Tibial nerve (tissue), 4 donors: ENCODE measurements at regions not wholly inside any gene's neighbourhood (a gene's known extent, or its start where the extent isn't known, plus 50 kb on each side); places are given as distances from the start of the nearest gene placed in this dataset.

Experiments used
- EP300 ChIP-seq, 2 donors: sonication (generic); formaldehyde crosslinking; IDR thresholded peaks; one replicate each; pipeline ENCODE4 v1.6.1; 2017; ENCODE audit warnings: antibody characterized with exemption in 2 of 2, mild to moderate bottlenecking in 1 of 2
- POLR2A ChIP-seq, 2 donors: fragments of 450-650 bp; IDR thresholded peaks; one replicate each; pipeline ENCODE4 v1.6.1; 2017; ENCODE audit warnings: antibody characterized with exemption in 2 of 2, mild to moderate bottlenecking in 2 of 2, moderate library complexity in 2 of 2
- TF ChIP-seq, protein P1 (sequence below), 5 experiments: fragments of 200-600 bp in 3 of 5; fragments of 450-650 bp in 2 of 5; sonication (generic) in 3 of 5; IDR thresholded peaks; one replicate each; pipeline ENCODE4 v1.5.1; 2016 to 2019; ENCODE audit warnings: antibody characterized with exemption in 5 of 5, mild to moderate bottlenecking in 3 of 5, moderate library complexity in 2 of 5

DNA sequence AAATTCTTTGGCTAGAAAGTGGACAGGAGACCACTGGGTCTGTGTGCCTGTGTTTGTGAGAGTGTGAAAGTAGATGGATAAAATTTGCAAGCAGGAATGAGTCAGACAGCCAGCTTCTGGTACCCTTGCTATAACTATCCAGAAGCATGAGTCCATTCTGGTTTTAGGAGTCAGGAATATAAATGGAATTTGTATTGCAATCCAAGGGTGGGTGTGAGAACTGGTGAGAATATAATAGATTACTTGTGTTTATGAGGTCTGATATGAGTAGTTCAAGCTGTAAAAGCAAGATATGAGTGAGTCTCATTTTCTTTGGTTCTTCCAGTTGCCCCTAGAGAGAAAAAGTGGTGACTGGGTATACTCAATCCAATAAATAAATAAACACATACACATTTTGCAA, 212.7 kb upstream of the TAPT1 start:
- TF ChIP-seq POLR2A (IDR thresholded peaks at IDR 0.05) = no peak
- TF ChIP-seq, protein P1, sequence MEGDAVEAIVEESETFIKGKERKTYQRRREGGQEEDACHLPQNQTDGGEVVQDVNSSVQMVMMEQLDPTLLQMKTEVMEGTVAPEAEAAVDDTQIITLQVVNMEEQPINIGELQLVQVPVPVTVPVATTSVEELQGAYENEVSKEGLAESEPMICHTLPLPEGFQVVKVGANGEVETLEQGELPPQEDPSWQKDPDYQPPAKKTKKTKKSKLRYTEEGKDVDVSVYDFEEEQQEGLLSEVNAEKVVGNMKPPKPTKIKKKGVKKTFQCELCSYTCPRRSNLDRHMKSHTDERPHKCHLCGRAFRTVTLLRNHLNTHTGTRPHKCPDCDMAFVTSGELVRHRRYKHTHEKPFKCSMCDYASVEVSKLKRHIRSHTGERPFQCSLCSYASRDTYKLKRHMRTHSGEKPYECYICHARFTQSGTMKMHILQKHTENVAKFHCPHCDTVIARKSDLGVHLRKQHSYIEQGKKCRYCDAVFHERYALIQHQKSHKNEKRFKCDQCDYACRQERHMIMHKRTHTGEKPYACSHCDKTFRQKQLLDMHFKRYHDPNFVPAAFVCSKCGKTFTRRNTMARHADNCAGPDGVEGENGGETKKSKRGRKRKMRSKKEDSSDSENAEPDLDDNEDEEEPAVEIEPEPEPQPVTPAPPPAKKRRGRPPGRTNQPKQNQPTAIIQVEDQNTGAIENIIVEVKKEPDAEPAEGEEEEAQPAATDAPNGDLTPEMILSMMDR (IDR thresholded peaks at IDR 0.05) = no peak
- TF ChIP-seq EP300 (IDR thresholded peaks at IDR 0.05) = no peak
